ENCODE measurements at regions not wholly inside any gene's neighbourhood (a gene's known extent, or its start where the extent isn't known, plus 50 kb on each side); places are given as distances from the start of the nearest gene placed in this dataset.

DNA sequence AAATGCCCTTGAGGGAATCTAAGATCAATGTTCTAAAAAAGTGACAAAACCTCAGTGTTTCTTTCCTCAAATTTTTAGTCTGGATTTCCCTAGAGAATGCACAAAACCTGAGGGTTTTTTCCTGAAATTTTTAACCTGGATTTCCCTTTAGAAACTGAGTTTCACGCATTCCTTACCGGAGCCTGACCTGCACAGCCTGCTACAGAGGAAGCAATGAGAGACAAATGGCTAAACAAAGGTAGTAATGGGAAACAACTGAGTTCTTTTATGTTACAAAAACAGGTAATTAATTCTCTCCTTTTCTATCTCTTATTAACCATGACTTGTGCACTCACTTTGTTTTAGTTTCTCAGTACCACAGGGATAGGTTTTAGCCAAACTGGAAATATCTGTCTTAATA is 281.7 kb upstream of the NT5E start:
- no peaks in the 10 kb centered on the region for H3K9me3 ChIP-seq (ENCODE audit: control insufficient read depth, insufficient read depth, low read length)

More for the DNA sequence above, 281.7 kb upstream of the NT5E start:
- dilution Hi-C loops (cut with HindIII; ENCODE audit: low sequenced_read_pairs, unreplicated experiment): no loop called here
- no peaks in the 10 kb centered on the region for H3K79me1 ChIP-seq (ENCODE audit: low read depth in 1 of 2, low read length in 2 of 2)
- no peak overlapping the region for H3K4me2 ChIP-seq (ENCODE audit: low read depth, low read length)
- no peak overlapping the region for H3K14ac ChIP-seq (replicated peaks; ENCODE audit: low read depth, low read length)
- no peaks in the 10 kb centered on the region for H3K4me1 ChIP-seq (ENCODE audit: control insufficient read depth, insufficient read depth, low read length)
- H3K4ac ChIP-seq (ENCODE audit: low read depth, low read length): no peak overlapping the region
- intact Hi-C loops (cut with micrococcal nuclease): no loop called here
- CTCF ChIA-PET: no interaction called here
- H2BK5ac ChIP-seq (ENCODE audit: low read depth, low read length, poor library complexity, severe bottlenecking): no peak overlapping the region
- H3K4me3 ChIP-seq (ENCODE audit: insufficient read depth, low read depth, low read length): no peak overlapping the region
- in situ Hi-C loops (cut with MboI; ENCODE audit: low sequenced_read_pairs): no loop called here
- H3K56ac ChIP-seq (ENCODE audit: extremely low read depth, insufficient read depth, low read length): no peak overlapping the region
- POLR2A ChIA-PET (ENCODE audit: unreplicated experiment): no interaction called here
- no peak overlapping the region for H2BK20ac ChIP-seq (ENCODE audit: low read depth, low read length)
- H3K18ac ChIP-seq (ENCODE audit: low read depth, low read length): no peak overlapping the region
- H3K27me3 ChIP-seq (ENCODE audit: control insufficient read depth, insufficient read depth, low read length): no peaks in the 10 kb centered on the region
- no peak overlapping the region for H2AFZ ChIP-seq (replicated peaks; ENCODE audit: low read length, poor library complexity)
- H3K23ac ChIP-seq (ENCODE audit: low read depth, low read length): no peak overlapping the region
- H4K91ac ChIP-seq (ENCODE audit: insufficient read depth, low read depth, low read length): no peak overlapping the region
- no peak overlapping the region for H4K8ac ChIP-seq (ENCODE audit: low read depth in 2 of 2, low read length in 2 of 2)
- H4K5ac ChIP-seq (ENCODE audit: low read depth, low read length): no peak overlapping the region
- H2AK9ac ChIP-seq (replicated peaks; ENCODE audit: low read depth, low read length, poor library complexity): no peak overlapping the region
- no peak overlapping the region for H2BK15ac ChIP-seq (ENCODE audit: low read depth, low read length)
- no peak overlapping the region for H2AK5ac ChIP-seq (ENCODE audit: low read depth, low read length)
- no peaks in the 10 kb centered on the region for H3K36me3 ChIP-seq (ENCODE audit: control insufficient read depth, insufficient read depth, low read length)
- no peak overlapping the region for H3K27ac ChIP-seq (ENCODE audit: insufficient read depth, low read length)
- ATAC-seq (ENCODE audit: low read depth) (no peak), DNase-seq (no peak)
- no peak for TF ChIP-seq MAFK (IDR thresholded peaks at IDR 0.05; ENCODE audit: low read depth, low read length)
- no peak for TF ChIP-seq SMC3 (IDR thresholded peaks at IDR 0.05; ENCODE audit: low read depth, low read length)
- TF ChIP-seq, protein P1, sequence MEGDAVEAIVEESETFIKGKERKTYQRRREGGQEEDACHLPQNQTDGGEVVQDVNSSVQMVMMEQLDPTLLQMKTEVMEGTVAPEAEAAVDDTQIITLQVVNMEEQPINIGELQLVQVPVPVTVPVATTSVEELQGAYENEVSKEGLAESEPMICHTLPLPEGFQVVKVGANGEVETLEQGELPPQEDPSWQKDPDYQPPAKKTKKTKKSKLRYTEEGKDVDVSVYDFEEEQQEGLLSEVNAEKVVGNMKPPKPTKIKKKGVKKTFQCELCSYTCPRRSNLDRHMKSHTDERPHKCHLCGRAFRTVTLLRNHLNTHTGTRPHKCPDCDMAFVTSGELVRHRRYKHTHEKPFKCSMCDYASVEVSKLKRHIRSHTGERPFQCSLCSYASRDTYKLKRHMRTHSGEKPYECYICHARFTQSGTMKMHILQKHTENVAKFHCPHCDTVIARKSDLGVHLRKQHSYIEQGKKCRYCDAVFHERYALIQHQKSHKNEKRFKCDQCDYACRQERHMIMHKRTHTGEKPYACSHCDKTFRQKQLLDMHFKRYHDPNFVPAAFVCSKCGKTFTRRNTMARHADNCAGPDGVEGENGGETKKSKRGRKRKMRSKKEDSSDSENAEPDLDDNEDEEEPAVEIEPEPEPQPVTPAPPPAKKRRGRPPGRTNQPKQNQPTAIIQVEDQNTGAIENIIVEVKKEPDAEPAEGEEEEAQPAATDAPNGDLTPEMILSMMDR (conservative IDR thresholded peaks at IDR 0.05; ENCODE audit: low read depth, low read length): no peak
- TF ChIP-seq, protein P2, sequence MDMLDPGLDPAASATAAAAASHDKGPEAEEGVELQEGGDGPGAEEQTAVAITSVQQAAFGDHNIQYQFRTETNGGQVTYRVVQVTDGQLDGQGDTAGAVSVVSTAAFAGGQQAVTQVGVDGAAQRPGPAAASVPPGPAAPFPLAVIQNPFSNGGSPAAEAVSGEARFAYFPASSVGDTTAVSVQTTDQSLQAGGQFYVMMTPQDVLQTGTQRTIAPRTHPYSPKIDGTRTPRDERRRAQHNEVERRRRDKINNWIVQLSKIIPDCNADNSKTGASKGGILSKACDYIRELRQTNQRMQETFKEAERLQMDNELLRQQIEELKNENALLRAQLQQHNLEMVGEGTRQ (IDR thresholded peaks at IDR 0.05; ENCODE audit: low read depth, low read length): no peak
- no peak for TF ChIP-seq CEBPB (IDR thresholded peaks at IDR 0.05; ENCODE audit: low read depth, low read length)
- TF ChIP-seq CHD1 (IDR thresholded peaks at IDR 0.05; ENCODE audit: low read depth, low read length): no peak
- no peak for TF ChIP-seq MAZ (IDR thresholded peaks at IDR 0.05; ENCODE audit: borderline replicate concordance, low read depth, low read length)
- TF ChIP-seq RAD21 (IDR thresholded peaks at IDR 0.05; ENCODE audit: low read length): no peak
- no peak for TF ChIP-seq NFE2L2 (IDR thresholded peaks at IDR 0.05; ENCODE audit: low read depth, low read length)
- no peak for TF ChIP-seq RFX5 (IDR thresholded peaks at IDR 0.05; ENCODE audit: low read depth, low read length)
- TF ChIP-seq, protein P3, sequence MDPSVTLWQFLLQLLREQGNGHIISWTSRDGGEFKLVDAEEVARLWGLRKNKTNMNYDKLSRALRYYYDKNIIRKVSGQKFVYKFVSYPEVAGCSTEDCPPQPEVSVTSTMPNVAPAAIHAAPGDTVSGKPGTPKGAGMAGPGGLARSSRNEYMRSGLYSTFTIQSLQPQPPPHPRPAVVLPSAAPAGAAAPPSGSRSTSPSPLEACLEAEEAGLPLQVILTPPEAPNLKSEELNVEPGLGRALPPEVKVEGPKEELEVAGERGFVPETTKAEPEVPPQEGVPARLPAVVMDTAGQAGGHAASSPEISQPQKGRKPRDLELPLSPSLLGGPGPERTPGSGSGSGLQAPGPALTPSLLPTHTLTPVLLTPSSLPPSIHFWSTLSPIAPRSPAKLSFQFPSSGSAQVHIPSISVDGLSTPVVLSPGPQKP (IDR thresholded peaks at IDR 0.05; ENCODE audit: borderline replicate concordance, low read depth, low read length): no peak
- no peak for TF ChIP-seq POLR2A (IDR thresholded peaks at IDR 0.05; ENCODE audit: low read depth, low read length)
- no peak for TF ChIP-seq RCOR1 (IDR thresholded peaks at IDR 0.05; ENCODE audit: insufficient replicate concordance, low read length)
- BruUV-seq (replicated peaks): no TSS peak
- no peak overlapping the region for H3K9ac ChIP-seq (ENCODE audit: low read depth, low read length)
- H4K20me1 ChIP-seq (ENCODE audit: insufficient read depth, low read length): no peaks in the 10 kb centered on the region
- no peaks in the 10 kb centered on the region for H3K9me1 ChIP-seq (ENCODE audit: insufficient read depth, low read length)
- WGBS, 2 experiments (ENCODE audit: extremely low coverage in 2 of 2, insufficient read length in 1 of 2): no CpG with 5 or more reads among the region's 2 CpGs
- H2BK120ac ChIP-seq (ENCODE audit: low read depth, low read length): no peak overlapping the region

Data from IMR-90 (cell line).